HG03103 (cell line): ENCODE measurements at regions not wholly inside any gene's neighbourhood (a gene's known extent, or its start where the extent isn't known, plus 50 kb on each side); places are given as distances from the start of the nearest gene placed in this dataset.

Experiments
- ATAC-seq: cut with Tn5 transposase; IDR thresholded peaks from one replicate; pipeline ENCODE4 v1.9.1; 2021; ENCODE audit warnings: low read depth; ENCODE audit not compliant: unreplicated experiment

GRCh38 chr4:138542191-138542776 is 300.1 kb upstream of the SLC7A11 start:
- no peak for ATAC-seq

DNA sequence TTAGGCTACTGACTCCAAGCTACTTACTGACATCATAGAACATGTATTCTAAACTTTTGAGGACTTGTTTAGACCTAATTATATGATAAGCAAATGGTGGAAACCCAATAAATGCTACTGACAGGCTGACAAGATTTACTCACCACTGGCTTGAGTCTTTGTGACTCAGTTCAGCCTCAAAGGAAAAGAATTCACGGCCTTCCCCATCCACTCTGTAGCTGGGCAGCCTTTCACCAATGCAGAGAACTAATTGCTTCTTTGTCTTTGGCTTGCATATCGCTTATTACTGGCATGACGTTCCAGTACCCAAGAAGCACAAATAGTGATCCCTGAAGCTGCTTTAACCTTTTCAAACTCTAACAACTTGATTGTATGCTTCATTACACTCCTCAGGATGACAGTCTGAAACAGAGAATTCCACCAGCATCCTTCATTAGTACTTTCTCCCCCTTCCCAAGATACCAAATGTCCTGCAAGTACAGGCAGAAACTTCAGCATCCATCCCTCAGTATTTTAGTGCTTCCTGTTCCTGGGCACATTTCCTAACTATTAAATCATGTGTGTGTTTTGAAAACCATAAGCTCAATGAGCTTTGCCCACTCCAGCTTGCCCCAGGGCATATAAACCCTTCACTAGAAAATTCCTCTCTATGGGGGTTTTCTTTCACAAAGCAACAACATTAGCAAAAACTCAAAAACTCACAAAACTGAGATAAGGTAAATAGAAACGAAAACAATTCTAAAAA is 298.1 kb upstream of the SLC7A11 start:
- ATAC-seq = no peak

GRCh38 chr4:138538743-138539142 is 296.6 kb upstream of the SLC7A11 start:
- ATAC-seq = no peak

DNA sequence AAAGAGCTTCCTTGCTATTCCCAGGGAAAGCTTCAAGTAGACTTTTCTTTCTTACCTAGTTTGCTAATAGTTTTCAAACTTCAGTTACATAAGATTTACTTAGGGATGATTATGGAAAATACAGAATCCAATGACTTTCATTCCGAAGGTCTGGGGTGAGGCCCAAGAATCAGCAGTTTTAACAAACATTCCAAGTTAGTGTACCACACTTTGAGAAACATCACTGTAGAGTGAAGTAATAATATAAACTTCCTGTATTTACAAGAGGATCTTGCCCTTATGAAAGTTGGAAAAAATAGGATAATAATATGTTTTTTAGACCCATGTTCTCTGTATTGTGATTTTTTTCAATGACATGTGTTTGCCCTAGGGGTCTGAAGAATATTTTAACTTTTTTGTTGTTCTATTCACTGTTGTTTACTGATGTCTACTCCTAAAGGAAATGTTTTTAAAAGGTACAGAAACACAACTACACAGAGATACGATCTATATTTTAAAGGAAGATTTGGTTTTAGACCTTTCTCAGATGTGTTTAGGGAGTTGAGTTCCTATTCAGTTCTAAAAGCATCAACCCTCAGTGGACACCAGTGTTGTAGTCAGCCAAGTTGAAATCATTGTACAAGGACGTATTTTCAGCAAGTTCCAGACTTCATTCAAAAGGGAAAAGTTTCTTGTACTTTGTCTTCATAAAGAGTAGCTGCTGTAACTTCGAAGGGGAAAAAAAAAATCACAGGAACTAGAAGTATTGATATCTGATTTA is 295.8 kb upstream of the SLC7A11 start:
- no peak for ATAC-seq

GRCh38 chr4:138535316-138535715 is 293.2 kb upstream of the SLC7A11 start:
- ATAC-seq = no peak

DNA sequence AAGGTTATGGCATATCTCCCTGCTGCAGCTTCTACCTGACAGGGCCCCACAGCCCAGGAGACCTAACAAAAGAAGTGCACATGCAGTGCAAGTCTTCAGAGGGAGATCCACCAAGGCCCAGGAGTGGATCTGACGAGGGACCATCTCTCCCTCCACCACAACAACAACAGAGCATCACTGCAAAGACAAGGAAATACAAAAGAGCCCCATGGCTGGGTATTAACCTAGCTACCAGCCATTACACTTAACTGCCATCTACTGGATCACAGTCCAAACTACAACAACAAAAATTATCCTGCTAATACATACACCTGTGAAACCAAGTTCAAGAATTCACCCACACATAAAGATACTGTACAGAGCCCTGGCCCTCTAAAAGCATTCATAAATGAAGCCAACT is 280.2 kb upstream of the SLC7A11 start:
- ATAC-seq = peak; percentile 71

DNA sequence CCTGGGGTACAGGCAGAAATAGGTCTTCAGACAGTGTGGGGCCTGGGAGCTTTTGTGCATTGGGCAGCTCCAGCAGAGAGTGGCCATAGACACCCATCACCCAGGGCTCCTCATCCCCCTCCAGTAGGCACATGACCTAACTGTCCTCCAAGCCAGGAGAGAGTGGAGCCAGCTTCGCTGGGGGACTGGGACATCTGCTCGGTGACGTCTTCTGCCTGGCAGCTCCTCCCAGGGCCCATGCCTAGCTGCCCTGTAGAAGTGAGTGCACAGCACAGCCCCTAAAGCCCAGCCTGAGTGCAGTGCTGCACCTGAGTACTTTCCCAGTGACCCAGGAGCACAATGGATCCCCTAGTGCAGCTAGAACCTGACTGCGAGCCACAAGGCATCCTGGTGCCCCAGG is 279.7 kb upstream of the SLC7A11 start:
- no peak for ATAC-seq

GRCh38 chr4:138519436-138519835 is 277.3 kb upstream of the SLC7A11 start:
- no peak for ATAC-seq

GRCh38 chr4:138513535-138513934 is 271.4 kb upstream of the SLC7A11 start:
- ATAC-seq = no peak

DNA sequence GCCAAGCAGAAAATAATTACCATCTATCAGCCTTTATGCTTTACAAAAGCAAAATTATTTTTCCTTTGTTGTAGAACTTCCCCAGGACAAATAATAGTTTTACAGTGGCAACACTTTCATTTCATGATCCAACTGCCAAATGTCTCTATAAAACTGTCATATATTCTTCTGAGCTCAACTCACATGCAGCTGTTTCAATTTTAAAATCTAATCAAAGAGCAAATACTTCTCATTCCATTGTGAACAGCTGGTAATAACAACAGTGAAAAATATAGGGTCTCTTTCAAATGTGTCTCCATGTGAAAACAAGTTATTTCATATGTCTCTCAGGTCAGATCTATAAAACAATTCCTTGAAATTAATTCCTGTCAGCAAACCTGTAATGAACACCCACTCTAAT is 270.6 kb upstream of the SLC7A11 start:
- no peak for ATAC-seq

- ATAC-seq = no peak
These were observed 267.9 kb upstream of the SLC7A11 start for GRCh38 chr4:138510053-138510452.

GRCh38 chr4:138509346-138509745 is 267.2 kb upstream of the SLC7A11 start:
- ATAC-seq = no peak

DNA sequence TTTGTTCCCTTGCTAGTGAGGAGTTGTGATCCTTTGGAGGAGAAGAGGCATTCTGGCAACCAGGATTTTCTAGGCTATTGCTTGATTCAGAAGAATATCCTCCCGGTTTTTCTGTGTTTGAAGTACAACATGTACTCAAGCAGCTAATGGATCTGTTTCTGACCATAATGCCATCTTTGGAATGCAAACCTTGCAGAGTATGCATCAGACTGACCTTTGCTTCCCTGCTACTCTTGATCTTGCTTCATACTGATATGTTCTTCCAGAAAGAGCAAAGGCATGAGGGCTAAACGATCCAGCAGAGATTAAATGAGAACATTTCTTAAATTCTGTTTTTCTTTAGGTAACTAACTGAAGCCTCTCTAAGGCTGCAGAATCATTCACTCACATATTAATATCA is 265.4 kb upstream of the SLC7A11 start:
- ATAC-seq = no peak

DNA sequence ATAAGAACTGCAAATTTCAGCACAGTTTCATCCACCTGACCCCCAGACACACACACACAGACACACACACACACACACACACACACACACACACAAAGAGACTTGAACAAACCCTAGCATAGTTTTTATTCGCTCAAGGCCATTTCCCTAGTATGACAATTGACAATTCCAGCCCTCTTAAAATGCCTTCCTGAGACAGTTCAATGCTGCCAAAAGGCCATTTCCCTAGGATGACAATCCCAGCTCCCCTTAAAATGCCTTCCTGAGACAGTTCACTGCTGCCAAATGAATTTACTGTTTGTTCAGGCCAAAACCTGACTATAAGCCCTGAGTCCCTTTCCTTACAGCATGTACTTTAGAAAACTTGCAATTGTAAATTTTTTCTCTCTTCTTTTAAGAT is 259.5 kb upstream of the SLC7A11 start:
- ATAC-seq = no peak

DNA sequence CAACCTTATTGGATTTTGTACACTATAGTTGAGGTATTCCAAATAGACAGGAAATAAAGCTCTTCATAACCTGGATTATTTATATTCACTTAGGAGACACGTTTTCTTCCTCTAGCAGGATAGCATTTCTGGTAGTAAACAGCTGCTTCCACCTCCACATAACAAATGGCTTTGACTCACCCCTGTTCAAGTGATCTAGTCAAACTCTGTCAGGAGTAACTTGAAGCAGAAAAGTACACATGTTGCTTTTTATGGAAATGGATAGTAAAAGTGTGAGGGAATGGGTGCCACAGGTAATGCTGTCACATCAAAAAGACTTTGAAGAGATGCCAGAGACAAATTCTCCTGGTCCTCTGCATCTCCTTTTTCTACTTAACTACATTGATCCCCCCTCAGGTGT is 258.7 kb upstream of the SLC7A11 start:
- no peak for ATAC-seq

DNA sequence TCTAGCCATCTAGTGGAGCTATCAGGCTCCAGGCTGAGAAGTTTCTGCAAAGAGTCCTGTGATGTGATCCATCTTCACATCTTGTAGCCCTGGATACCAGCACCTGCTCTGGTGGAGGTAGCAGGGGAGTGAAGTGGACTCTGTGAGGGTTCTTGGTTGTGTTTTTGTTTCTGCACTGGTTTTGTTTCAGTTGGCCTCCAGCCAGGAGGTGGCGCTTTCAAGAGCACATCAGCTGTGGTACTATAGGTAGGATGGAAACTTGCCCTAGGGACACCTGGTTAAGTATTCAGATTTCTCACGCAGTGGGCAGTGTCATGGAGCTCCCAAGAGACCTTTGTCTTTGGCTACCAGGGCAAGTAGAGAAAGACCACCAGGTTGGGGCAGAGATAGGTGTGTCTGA is 257.5 kb upstream of the SLC7A11 start:
- ATAC-seq = no peak

GRCh38 chr4:138494931-138495330 is 252.8 kb upstream of the SLC7A11 start:
- no peak for ATAC-seq

DNA sequence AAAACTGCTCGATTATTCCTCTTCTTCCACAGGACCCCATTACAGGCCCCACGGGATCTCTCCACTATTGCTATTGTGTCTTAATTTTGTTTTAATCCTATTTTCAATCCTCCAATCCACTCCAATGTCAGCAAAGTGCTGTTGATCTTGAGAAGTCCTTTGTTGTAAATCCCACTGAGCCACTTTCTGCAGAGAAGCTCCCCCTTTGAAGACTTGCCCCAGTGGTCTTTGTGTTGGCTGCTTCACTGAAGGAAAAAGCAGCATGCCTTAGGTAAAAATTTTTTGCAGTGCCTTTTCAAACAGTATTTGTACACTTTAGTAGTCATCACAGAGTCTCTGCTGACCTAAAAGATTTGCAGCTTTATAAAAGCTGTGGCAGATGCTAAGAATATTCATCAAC is 252.0 kb upstream of the SLC7A11 start:
- no peak for ATAC-seq

GRCh38 chr4:138492176-138492575 is 250.0 kb upstream of the SLC7A11 start:
- no peak for ATAC-seq

GRCh38 chr4:138488533-138488932 is 246.4 kb upstream of the SLC7A11 start:
- ATAC-seq = no peak

DNA sequence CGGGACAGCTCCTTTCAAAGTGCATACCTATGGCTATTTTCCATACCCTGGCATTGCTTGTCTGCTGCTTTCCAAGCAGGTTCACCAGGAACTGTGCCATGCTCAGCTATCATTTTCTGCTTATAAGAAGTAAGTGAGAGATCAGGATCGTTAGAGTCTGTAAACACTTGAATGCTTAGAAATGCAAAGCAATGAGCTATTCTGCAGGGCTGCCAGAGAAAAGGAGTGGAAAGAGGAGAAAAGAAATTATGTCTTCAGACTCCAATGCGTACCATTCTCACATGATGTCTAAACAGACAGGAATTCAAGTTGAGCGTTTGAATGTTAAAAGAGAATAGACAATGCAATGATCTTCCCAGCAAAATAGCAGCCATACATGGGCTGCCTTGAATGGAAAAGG is 245.5 kb upstream of the SLC7A11 start:
- no peak for ATAC-seq

DNA sequence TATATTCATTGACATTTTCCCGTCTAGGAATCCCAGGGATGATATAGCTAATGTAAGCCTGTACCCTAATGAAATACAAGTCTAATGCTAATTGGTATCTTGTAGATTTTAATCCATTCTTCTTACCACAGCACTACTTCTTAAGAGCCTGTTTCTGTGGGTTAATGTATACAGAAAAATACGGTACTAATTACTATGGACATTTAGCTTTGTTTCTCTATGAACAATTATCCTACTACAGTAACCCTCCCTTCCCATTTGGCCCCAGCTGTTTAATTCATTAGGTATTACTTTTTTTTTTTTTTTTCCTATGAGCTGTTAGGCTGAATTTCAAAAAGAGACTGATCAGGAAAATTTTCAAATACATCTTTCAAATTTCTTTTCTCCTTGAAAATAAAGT is 245.1 kb upstream of the SLC7A11 start:
- no peak for ATAC-seq
